IPS-NIHi11 (cell line): ENCODE measurements at regions not wholly inside any gene's neighbourhood (a gene's known extent, or its start where the extent isn't known, plus 50 kb on each side); places are given as distances from the start of the nearest gene placed in this dataset.

Experiments used
- DNase-seq: peaks from one replicate; pipeline ENCODE4 v3.0.0; 2012; ENCODE audit warnings: mixed read lengths, low spot score

DNA sequence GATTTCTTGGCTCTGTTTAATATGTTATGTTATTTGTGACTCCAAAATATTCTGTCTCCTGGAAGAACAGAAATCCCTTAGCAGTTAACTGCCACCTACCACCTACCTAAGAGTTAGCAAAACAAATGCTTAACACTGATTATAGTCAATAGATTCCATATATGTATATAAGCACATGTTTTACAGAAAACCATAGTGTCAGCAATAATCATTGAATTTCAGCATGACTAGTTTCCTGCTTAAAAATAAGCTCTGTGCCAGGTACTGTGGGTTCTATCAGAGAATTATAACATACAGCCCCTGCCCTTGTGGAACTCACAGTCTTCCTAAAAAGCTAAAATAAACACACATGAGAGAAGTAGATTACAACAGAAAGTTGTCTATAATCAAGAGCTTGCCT, 561.9 kb upstream of the CAMK1G start:
- DNase-seq, result no peak

DNA sequence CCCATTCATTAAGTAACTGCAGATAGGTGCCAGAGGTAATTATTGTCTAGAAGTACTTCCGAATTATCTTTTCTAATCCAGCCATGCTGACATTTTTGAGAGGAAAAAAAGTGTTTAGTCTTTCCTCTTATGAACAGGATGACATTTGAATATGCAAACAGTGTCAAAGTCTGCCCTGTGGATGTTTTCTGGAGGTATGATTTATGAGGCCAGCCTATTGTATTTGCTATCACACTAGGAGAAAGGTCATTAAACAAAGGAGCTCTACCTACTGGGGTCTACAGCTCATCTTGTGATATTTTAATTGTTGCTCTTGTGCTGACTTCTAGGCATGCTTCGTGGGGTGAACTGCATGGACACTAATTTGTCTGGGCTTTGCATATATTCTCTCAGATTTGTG, 559.7 kb upstream of the CAMK1G start:
- no peak for DNase-seq

DNA sequence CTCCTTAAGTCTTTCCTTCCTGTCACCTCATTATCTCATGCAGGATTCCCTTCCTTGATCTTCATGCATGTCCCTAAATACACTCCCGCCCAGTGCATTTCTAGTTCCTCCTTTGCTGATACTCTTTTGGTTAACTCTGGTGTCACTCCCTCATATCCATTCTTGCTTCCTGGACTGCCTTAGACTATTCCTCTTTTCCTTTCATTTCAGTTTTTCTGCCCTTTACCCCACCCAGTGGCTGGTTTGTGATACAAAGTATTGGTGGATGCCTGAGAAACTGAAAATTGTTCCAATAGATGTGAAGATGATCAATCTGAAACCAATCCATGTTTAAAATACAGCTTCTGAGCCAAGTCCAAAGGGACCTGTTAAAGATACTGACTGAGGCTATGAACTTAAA, 553.8 kb upstream of the CAMK1G start:
- DNase-seq, result no peak

DNA sequence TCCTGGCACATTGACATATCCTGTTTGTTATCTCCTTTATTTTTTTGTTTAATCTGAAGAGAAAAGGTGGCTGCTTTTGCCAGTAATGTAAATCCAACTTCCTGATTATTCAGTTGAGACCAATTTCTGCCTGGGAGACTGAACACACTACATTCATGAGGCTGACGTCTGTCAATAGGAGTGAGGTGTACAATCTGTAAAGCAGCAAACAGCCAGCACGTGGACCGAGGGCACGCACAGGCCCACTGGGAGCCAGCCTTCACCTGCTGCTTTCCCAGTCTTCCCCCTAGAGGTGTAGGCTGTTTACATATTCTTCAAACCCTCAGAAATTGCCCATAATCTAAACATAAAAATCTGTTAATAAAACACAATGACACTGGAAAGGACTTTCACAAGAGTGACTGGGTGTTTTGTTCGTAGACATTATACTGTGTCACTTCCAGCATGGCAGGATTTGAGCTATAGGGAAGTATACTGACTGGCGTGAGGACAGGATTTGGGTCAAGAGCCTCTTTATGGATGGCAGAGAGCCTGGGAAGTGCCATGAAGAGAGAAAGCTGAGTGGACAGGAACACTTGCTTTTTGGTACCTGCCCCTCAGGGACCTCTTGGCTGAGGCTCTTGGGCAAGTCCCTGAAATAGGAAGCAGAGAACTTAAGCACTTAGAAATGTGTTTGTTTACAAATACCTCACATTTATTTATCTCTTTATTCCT, 552.9 kb upstream of the CAMK1G start:
- no peak for DNase-seq

DNA sequence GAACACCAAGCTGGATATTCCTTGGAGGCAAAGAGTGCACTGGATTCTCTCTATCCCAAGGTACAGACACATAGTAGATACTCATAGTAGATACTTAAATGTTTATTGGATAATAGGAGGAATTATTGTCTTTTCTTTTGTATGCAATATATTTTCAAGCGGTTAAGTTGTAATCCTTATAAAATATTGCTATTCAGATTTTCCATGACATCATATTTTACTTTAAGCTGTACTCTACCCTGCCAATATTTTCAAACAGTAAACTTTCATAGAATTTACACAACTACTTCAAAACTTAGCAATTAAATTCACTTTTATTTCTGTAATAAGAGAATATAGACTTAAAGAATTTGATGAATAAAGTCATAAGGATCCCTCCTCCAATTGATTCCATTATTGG, 546.5 kb upstream of the CAMK1G start:
- DNase-seq, result no peak

DNA sequence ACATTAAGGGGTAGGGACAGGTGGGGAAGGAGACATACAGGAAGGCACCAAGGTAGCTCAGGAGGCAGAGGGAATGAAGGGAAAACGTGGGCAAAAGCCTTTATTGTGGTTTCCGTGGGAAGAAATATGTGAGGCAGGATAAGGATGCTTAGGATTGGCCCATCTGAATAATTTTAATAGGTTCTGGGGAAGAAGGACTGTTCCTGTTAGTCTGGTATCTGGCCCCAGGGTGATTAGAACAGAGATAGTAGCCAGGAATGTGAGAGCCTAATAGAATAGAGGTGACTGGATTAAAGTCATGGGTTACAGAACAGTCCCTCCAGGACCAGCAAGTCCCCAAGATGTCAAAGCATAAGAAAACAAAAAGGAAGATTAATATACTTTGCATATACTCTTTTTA, 545.2 kb upstream of the CAMK1G start:
- DNase-seq, result no peak

DNA sequence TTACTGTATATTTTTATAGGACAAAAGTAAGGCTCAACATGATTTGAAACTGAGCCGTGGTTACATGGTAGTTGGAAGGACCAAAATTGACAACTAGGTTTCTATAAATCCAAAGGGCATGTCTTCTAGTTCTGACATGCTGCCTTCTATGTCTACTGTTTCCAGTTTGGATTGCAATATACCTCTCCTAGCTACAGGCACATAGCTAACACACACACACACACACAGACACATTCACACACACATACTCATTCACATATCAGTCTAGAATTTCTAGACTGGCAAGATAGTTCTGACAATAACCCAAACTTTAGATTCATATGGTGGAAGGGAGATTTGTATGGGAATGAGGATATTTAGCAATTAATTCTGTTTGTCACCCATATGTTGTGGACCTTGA, 544.8 kb upstream of the CAMK1G start:
- DNase-seq, result no peak

DNA sequence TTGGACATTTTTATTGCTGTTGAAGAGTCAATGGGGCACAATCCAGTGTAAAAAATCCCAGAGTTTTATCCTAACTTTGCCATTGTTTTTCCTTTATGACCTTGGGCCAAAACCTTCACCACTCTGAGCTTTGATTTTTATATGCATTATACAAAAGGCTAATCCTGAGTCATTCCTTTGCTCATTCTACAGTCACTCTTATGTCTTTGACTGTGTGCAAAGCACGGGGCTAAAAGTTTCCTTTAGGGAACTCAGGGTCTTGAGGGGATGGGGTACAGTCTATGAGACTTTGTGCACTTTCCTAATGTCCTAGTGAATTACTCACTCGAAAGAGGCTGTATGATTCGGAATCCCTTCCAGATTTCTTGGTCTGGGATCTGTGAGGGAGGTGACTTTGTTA, 543.2 kb upstream of the CAMK1G start:
- DNase-seq, result no peak

DNA sequence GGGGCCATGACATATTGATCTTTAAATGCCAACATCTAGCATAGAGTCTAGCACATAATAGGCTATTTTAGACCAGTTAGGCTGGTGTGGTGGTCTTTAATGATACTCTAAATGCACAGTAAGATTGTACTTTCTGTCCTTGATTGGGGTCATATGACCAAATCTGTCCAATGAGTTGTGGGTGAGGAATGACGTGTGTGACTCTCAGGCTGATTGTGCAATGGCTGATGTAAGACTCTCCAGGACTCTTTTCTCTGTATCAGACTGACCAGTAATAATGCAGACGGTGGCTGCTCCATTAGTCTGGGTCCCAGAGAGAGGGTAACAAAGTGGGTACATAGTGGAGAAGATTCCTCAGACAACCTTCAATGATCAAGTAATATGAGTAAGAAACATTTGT, 541.6 kb upstream of the CAMK1G start:
- DNase-seq, result no peak

DNA sequence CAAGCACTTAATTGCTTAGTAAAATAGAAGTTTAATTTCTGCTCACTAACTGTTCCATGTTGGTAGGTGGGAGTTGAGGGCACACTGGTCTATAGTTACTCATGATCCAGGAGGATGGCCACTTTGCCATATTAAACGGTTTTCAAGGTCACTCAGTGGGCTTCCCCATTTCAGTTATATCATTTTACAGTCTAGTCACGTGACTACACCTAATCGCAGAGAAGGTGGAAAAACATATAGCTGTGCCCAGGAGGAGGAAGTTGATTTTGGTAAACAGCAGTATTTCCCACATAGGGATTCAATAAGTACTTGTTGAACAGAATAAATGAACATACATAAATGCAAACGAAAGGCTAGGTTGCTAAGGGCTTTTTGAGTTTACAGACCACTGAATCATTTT, 541.1 kb upstream of the CAMK1G start:
- no peak for DNase-seq

DNA sequence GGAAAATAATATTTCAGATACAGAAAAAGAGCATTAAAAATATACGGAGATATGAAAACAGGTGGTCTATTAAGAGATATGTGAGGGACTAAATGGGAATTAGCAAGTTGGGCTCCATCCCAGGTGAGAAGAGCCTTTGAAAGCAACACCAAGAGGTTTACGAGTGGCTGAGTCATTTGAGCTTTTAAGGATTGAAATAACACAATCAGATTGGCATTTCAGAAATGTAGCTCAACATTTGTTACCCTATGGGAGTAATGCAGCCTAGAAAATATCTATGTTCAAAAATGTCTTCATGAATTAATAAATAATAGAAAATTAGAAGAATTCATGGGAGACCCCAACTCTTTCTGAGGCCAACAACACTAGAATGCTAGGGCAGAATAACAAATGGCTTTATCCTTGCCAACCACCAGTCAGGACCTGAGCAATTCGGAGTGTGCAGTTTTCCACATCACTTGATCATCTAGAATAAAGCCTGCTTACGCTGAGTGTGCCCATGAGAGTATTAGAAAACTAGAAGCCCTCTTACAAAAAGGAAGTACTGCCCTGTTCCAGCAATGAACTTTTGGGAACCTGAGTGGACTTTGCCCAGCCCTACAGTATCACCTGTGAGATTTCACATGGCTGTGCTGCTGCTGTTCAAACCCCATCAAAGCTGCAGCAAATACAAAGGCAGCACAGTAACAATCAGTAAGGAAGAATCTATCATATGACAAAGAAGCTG, 538.0 kb upstream of the CAMK1G start:
- no peak for DNase-seq

DNA sequence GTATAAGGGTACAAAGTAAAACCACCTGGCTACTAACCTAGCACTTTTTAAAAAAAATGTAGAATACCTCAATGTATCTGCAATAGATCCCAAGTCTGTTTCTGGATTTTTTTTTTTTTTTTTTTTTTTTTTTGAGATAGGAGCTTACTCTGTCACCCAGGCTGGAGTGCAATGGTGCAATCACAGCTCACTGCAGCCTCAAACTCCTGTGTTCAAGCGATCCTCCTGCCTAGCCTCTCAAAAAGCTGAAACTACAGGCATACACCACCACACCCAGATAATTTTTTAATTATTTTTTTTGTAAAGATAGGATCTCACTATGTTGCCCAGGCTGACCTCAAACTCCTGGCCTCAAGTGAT, 537.5 kb upstream of the CAMK1G start:
- no peak for DNase-seq

DNA sequence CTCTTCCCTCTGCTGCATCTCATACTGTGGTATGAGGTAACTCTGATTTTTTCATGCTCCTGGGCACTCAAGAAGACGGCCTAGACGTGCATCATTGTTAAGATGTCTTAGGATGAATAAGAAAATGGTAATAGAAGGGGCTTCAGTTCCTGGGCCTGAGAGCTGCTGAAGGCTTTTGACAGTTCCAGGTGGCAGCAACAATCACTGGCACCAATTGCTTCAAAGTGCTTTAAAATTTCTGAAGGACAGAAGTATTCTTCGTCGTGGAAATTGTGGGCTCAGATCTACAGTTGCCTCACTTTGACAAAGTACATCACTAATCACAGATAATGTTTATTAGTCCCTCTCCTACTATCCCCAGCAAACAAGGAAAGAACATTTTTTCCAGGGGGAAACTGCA, 536.6 kb upstream of the CAMK1G start:
- no peak for DNase-seq

DNA sequence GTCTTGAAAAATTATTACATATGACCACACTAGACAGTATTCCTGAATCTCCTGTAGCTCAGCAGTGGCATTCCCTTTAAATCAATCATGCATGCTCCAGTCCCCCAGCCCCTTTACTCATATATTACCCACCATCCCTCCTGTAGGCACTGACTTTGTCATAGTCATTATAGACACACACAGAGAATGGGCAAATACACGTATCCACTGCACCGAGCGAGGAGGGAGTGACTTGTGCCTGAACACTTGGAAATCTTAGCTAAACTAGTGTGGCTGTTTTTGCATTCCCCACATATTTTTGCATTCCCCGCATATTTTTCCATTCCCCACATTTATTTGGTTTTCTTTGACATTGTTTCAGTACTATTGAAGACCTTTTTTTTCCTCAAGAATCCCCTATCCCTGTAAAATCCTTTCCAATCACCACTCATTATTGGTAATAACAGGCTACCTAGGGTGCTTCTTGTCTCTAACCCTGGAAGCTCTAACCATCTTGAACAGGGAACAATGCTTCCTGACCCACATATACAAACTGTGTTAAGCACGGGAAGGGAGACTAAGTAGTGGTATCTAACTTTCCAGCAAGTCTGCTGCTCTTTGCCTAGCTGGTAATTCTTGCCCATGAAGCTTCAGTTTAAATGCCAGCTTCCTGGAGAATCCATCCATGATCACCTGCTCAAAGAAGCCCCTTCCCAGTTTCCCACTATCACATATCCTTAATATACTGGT, 534.4 kb upstream of the CAMK1G start:
- DNase-seq, result no peak

DNA sequence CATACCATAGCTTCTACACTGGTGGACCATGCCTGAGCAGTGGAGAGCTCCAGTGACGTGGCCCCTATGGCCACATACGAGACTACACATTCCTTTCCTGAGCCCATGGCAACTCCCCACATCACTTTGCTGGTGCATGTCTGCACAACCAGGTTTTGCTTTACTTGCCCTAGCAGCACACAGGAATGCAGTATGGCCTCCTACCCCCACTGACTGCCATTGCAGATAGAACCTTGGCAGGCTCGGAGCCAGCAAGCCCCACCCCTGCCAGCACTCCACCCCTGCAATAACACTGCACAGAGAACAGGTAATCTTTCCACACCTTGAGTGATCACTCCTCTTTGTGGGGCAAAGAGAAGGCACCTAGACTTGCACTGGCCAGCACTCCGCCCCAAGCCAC, 531.9 kb upstream of the CAMK1G start:
- no peak for DNase-seq

DNA sequence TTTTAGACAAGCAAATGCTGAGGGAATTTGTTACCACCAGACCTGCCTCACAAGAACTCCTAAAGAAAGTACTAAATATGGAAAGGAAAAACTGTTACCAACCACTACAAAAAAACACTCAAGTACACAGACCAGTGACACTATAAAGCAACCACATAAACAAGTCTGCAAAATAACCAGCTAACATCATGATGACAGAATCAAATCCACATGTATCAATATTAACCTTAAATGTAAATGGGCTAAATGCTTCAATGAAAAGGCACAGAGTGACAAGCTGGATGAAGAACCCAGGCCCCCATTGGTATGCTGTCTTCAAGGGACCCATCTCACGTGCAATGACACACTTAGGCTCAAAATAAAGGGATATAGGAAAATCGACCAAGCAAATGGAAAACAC, 529.9 kb upstream of the CAMK1G start:
- DNase-seq, result no peak

DNA sequence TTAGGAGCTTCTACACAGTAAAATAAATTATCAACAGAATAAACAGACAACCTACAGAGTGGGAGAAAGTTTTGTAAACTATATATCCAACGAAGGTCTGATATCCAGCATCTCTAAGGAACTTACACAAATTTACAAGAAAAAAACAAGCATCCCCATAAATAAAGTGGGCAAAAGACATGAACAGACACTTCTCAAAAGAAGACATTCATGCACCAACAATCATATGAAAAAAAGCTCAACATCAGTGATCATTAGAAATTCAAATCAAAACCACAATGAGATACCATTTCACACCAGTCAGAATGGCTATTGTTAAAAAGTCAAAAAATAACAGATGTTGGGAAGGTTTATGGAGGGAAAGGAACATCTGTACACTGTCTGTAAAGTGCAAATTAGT, 526.4 kb upstream of the CAMK1G start:
- no peak for DNase-seq

DNA sequence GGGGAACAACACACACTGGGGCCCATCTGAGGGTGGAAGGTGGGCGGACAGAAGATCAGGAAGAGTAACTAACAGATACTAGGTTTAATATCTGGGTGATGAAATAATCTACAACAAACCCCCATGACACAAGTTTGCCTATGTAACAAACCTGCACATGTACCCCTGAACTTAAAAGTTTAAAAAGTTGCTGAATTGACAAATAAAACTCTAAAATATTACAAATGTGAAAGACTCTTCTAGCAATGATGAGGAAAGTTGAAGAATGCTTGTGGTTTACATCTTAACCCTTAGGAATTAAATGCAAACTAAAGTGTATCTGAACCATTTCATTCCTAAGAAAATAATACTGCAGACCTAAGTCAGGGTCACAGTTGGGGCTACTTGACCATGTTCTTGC, 525.6 kb upstream of the CAMK1G start:
- DNase-seq, result no peak

DNA sequence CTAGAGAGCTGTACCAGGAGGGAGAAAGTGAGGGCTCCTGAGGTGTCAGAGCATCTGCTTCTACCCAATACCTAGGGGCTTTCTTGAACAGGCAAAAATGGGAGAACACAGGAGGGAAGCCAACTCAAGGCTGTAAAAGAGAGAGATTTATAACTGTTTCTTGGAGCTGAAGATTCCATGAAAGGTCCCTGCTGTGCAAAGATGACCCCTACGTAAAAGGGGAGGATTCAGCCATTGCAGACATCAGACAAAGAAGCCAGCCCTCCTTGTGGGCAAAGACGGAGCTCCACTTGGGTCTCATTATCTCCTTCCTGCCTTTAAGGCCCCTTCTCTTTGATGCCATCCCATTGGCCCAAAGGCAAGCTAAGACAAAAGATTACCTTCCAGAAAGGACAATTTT, 524.1 kb upstream of the CAMK1G start:
- DNase-seq, result no peak

DNA sequence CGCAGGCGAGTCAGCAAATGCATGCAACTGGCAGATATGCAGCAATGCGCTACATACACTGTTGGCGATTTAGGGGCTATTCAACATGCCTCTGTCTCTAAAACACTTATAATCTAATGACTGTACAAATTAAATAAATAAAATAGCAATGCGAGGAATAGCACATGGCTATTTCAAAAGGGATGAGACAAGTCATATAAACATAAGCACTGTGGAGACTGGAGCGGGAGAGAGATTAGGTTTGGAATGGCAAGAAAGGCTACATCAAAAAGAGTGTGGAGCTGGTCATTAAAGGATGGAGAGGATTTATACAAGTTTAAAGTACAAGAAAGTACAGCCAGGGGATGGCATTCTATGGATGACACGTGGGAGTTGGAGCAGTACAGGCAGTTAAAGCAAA, 523.5 kb upstream of the CAMK1G start:
- DNase-seq, result no peak

DNA sequence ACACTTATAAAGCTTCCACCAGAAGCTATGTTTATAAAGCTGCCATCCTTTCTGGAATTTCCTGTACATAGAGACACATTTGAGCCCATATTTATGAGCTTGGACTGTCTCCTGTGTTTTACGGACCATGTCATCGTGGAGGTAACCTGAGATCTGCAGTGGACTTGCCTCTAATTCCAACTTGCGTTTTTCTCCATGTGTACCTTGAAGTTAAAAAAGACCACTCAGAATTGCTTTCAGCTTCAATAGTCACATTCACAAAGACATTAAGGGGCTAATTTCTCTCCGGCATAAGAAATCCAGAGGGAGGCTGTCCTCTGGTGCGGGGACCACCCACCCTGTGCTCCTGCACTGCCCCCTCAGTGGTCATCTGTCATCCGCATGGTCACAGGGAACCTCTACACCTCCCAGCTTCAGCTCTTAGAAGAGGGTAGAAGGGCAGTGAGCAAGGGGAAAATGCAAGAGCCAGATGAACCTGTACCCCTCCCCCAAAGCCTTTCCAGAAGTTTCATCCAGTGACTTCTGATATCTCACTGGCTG, 521.4 kb upstream of the CAMK1G start:
- DNase-seq, result no peak

DNA sequence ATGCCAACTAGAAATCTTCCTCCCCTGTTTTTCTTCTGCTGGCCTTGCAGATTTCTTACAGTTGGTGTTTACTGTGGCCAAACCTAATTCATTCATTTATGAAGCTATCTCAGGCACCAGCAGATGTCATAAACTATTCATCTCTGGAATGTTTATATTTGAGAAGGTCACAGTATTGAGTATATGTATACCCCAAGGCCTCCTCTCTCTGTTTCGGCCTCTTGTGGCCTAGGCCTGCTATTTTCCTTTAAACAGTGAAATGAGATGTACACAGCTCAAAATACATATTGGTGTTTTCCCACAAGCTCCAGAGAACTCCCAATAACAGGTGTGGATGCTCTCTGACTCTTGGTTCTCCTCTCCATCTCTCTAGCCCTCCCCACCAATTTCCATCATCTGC, 520.7 kb upstream of the CAMK1G start:
- no peak for DNase-seq
